GM18858 (cell line): ENCODE measurements at regions not wholly inside any gene's neighbourhood (a gene's known extent, or its start where the extent isn't known, plus 50 kb on each side); places are given as distances from the start of the nearest gene placed in this dataset.

ENCODE experiments used
- ATAC-seq: cut with Tn5 transposase; IDR thresholded peaks from one replicate; pipeline ENCODE4 v1.9.1; 2021; ENCODE audit not compliant: unreplicated experiment

DNA sequence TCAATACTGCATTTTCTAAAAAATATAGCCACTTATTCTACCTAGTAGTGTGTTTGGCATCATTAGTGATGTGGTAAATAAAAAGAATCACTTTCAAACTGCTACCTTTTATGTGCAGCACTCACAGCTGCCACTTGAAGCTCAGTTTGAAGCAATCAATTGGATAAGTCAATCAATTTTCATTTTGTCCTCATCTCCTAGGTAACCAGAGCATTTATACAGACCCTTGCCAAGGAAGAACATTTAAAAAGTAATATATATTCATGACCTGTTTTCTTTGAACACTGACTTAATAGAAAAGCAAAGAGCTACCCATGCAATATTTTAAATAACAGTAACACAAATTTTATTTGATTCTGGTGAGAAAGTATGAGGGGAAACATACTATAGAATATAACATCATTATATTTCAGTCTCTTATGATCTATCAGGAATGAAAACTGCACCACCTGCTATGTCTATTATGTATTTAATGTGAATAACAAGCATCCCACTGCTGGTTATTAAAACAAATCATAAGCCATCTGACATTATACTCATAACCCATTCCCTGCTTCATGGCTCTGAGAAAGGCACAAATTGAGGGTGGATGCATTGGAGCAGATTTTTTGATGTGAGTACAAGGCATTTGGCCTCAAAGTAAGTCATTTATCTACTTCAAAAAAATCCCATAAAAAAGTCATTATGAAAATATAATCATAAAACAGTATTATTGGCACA is 168.4 kb upstream of the C21orf91 start:
- no peak for ATAC-seq

DNA sequence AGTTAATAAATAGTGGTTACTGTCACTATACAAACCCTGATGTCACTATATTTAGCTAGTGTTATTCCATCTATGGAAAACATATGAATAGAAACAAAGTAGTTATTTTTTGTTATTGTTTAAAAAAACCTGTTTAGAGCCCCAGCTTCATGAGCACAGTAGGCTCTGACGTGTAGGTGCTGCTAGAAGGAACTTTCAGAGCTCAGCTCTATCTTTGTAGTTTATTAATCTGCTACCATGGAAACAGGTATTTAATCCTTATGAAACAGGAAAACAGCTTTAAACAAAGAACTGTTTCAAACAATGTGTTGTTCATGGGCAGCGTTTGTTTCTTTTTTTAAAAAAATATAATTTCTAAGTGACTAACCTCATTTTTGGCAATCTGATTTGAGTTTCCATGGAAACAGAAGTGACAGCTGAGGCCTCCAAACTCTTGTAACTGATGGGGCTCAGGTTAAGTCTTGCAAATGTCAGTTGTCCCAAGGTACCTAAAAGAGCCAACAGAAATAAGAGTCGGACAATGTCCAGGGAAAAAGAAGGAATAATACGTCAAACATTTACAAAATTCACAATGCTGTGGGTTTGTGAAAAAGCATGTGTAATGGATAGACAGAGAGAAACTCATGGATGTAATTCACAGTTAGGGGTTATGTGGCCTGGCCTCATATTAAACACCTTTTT is 162.0 kb upstream of the C21orf91 start:
- ATAC-seq, result no peak

DNA sequence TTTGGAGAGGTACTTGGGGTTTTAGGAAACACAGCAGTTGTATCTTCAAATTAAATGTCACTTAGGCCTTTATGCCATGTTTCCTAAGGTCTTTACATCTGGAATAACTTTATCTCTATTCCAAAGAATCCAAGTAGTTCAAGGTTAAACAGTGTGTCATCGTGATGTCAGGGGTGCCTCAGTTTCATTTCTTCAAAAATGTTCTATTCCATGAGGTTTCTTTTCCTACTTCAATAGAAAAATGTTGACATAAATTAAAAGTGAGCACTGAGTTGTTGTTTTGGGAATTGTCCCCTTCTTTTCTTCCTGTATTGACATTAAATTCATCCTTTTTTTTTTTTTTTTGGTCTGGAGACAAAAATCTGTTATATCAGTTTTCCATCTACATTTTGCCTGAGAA is 160.6 kb upstream of the C21orf91 start:
- ATAC-seq, result no peak

DNA sequence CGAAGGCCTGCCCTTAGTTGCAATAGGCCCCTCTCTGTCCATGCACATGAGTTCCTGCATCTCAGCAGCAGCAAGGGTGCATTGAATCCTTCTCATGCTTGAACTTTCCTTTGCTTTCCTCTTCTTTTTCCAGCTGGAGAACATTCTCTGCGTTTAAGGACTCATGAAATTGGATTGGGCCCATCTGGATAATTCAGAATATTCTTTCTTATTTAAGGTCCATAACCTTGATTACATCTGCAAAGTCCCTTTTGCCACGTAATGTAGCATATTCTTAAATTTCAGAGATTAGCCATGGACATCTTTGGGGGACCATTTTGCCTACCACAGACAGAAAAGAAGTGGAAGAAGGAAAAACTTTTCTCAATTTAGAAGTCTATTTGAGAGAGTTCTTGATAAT is 159.7 kb upstream of the C21orf91 start:
- no peak for ATAC-seq

DNA sequence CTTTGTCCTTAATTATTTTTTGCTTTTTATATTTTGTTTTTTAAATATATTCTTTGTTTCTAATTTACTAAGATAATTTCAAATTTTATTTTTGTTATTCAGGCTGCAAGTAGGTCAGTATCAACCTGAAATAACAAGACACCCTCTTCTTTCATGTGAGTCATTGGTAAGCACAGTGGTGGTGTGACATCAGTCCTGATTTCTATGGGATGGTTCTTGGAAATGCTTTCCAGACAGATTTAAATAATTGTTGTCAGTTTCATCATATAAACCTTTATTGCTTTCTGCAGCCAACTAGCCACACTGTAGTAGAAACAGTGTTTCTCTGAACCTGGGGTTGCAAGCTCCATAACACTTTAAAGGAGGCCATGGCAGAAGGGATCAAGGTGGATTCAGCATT is 157.5 kb upstream of the C21orf91 start:
- no peak for ATAC-seq

DNA sequence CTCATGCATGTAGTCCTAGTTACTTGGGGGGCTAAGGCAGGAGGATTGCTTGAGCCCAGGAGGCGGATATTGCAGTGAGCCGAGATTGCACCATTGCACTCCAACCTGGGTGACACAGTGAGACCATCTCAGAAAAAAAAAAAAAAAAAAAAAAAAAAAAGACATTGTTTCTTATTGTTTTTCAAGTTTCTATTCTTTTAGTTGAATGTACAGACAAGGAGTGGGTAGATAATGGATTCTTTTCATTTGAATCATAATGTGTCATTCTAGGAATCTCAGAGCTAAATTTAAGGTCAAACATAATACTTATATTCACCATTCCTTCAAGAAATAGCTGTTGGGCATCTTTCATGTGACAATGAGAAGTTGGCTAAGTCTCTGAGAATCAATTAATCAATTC is 157.0 kb upstream of the C21orf91 start:
- no peak for ATAC-seq

DNA sequence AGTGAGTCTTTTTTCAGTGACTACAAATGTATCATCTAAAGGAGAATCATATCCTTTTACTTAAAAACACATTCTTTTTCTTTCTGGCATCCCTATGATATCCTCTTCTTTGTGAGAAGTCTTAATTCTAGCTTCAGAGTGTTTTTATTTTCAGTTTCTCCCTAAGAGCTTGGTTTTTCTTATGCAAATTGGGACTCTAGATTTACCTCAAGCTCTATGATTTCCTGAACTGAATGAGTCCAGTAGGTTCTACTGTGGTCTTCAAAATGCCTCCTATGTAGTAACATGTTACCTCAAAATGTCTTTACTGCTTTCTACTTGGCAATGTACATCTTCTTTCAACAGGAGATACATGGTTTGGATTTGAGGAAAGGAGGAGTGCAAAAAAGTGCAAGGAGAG is 148.2 kb upstream of the C21orf91 start:
- no peak for ATAC-seq

DNA sequence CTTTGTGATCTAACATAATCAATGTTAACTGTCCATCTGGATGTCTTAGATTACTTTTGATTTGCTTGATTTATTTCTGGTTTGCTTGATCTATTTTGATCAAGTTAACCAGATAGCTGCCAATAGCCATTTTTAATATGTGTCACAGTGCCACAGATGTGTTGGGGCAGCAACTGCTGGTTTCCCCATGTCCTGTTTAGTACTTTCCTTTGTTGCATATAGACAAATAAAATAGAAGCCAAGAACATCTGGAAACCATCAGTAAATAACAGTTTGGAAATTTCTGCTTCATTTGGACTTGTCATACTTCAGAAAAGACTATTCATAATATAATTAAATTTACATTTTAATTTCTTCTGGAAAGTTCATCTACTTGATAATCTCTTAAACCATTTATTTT is 145.6 kb upstream of the C21orf91 start:
- ATAC-seq, result no peak

DNA sequence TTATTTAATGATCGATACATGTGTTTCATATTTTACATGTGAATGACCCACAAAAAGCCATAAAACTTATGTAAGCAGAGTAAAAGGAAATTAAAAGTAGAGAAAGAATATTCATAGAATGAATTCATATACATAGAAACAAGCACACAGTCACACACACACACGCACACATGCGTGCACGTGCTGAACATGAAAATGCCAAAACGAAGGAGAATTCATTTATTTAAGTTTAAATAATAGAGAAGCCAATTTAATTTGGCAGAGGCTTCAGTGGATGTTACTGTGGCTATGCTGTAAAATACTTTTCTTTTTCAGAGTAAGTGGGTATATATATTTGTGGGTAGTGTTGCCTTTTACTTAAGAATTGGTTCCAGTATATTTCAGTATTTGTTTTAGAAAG is 145.0 kb upstream of the C21orf91 start:
- ATAC-seq, result no peak

DNA sequence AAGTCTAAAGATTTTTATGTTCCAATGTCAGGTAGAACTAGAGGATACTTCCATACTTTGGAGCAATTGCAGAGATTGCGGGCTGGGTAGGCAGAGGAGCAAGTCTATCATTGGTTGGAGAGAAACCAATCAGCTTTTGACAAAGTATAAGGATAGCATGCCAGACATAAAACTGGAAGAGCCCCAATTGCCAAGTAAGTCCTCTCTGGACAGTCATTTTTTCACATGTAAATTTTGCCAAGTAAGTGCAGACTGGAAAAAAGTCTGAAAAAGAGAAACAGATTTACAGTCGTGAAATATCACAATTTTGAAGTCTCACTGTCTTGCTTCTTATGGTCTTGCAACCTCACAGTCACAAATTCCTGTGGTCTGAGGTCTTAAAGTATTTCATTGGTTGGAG is 131.4 kb upstream of the C21orf91 start:
- no peak for ATAC-seq

DNA sequence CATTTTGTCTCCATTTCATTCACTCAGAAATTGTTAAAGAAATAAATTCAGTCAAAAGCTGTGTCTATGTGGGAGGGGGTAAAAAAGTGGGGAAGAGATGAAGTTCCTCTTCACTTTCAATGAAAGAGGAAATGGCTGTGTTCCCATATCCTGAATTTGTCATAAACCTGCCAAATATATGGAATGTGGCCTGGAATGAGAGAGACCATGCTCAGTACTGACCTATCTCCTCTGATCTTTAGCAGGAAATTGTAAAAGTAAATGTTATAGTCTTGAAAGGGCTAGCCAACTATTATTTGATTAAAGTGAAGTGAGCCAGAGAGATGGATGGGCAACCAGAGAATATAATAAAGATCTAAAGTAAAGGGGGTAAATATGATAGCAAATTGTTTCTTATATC is 130.3 kb upstream of the C21orf91 start:
- ATAC-seq, result no peak

DNA sequence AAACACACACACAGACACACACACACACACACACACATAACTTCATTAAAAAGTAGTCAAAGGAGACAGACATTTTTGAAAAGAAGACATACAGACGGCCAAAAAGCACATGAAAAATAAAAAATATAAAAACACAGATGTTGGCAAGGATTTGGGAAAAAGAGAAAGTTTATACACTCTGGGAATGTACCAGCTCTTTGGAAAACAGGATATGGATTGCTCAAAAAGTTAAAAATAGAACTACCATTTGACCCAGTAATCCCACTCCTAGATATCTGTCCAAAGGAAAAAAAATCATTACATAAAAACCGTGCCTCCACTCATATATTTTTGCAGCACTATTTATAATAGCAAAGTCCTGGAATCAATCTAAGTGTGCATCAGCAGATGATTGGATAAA is 128.4 kb upstream of the C21orf91 start:
- ATAC-seq, result no peak

DNA sequence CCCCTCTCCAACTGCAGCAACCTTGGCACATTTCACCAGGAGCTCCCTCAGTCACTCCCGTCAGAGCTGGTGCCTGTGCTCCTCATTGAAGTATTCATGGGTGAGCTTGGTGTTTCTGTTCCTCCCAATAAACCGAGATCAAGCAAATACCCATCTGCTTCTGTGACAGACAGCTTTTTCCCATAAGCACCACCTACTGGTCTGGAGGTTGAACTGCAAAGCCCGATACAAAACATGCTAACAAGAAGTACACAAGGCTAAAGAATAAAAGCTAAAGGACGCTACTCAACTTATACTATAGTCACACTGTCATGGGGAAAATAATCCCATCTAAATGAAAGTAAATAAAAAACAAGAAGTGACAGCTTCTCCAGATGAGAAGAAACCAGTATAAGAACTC is 111.9 kb upstream of the C21orf91 start:
- ATAC-seq, result no peak

DNA sequence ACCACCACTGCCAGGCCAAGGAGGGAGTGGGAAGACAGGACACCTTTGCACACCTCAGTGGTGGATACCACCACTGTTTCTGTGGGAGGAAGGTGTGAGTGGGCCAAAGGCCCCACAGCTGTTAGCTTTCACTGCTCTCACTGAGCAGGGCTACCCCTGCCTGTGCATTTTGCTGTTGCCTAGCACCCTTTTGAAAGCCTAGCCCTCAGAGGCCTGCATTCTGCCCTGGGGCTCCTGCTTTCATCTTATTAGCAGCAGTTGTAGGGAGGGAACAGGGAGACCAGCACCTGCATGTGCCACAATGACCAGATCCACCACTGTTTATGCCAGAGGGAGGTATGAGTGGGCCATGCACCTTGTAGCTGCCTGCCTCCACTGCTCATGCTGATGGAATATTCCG is 110.9 kb upstream of the C21orf91 start:
- no peak for ATAC-seq

DNA sequence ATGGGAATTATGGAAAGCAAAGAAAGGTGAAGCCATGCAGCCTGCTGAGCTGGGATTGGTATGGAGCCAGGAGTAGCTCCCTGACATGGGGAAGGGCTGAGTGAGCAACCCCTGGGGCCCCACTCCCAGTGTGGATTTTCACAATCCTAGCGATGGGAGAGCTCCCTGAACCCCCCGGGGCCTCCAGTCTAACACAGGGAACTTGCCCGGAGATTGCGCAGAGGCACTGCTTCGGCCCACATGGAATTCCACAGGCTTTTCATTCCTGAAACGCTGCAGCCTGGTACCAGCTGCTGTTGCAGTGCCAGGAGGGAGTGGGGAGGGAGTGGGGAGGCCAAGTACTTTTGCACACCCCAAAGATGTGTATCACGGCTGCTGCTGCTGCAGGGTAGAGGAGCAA is 110.4 kb upstream of the C21orf91 start:
- ATAC-seq, result no peak

DNA sequence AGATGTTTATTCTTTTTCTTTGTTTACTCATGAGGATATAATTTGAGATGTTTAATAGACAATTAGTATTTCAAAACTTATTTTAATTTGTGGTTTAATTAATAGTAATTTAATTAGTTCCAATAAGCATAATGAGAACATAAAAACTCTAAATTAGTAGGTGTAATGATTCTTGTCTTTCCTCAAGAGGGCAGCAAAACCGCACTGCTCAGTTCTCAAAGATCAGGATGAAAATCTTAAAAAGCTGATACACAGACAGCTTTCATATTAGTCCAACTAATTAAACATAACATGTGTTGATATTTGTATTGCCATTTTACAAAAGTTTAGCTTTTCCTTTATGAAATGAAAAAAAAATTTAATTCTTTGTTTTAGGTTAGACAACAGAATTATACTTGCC is 106.7 kb upstream of the C21orf91 start:
- no peak for ATAC-seq

DNA sequence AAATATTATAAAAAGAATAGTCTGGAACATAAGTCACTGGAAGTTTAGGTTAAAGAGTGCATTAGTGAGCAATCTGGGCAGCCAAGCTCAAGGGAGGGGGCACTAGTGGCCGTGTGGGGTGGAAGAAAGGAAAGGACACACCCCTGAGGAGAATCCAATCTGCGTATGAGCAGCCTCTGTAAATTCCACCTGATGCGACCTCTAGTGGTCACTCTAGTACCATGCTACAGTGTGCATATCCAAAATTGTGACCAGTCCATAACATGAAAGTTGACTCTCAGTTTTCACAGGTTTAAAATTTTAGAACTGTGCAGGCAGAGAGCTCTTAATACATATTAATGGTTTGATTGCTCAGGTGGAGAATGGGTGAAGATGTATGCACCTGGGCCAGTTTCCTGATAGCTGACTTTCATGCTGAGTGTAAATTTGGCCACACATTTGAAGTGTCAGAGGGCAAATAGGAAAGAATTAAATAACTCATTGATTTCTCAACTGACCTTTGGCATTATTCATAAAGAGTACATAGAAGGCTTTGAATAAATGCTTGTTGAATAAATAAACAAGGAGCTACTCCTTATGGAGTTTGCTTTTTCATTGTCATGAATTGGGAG is 105.9 kb upstream of the C21orf91 start:
- peak; percentile 97 for ATAC-seq

DNA sequence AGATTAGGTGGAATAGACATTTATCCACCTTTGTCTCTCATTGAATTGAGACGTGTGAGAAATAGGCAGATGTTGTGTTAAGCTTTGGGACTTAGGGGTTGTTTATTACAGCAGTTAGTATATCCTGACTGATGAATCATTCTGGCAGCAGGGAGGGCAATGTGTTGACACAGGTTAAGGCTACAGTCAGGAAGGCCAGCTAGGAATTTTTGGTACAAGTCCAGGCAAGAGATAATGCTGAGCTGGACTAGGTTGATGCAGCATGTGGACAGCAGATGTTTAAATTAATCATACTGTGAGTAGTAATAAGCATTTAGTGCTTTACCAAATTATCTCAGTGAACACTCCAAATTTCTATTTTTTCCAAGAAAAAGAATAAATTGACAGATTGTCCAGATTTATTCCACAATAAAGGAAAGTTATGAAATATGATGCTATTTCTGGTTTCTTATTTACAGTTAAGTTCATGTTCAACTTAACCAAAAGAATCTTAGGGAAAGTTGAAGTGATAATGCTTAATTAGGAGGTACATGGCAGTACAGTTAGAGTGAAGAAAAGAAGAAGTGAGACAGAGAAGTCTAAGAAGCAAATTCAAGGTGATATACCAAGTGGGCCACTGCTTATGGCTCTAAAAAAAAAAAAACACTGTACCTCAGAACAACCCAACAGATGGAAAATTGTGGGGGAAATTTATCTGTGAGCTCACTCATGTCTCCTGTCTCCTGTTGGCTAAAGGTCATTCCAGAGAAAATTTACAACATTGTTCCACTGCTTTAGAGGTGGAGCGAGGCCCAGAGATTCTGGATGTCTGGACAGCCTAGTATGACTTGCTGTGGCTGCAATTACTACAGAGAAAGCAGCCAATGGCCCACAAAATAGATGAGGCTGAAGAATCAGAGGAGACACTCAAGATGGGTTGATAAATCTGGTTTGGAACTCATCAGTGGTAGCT is 102.7 kb upstream of the C21orf91 start:
- no peak for ATAC-seq

DNA sequence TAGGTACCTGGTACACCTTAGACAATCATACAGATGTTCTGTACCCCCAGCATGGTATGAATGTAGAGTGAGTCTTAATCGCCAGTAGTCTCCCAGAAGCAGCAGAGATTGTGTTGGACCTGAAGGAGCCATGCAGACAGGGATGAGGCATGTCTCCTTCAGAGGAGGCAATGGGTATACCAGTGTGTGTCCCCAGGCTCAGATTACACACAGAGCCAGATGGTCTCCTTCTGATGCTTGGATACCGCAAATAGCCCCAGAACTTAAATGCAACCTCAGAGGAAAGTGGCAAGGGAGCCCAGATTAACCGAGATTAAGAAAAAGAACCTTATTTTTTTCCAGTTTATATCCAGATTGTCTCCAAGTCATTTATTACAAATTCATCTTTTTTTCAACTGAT is 96.8 kb upstream of the C21orf91 start:
- ATAC-seq, result no peak

DNA sequence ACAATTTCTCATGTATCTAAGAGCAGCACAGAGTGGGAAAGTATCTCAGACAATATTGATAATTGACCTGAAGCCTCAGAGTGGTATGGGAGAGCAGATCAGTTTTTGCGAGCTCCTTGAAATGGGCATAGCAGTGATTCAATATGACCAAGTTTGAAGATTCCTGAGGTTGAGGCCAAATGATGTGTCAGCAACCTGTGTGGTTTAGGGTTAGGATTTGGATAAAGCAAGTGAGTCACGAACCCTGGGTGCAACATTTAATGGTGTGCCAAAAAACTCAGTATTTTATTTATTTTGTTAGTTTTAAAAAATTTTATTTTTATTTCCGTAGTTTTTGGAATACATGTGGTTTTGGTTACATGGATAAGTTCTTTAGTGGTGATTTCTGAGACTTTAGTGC is 92.5 kb upstream of the C21orf91 start:
- ATAC-seq, result no peak

DNA sequence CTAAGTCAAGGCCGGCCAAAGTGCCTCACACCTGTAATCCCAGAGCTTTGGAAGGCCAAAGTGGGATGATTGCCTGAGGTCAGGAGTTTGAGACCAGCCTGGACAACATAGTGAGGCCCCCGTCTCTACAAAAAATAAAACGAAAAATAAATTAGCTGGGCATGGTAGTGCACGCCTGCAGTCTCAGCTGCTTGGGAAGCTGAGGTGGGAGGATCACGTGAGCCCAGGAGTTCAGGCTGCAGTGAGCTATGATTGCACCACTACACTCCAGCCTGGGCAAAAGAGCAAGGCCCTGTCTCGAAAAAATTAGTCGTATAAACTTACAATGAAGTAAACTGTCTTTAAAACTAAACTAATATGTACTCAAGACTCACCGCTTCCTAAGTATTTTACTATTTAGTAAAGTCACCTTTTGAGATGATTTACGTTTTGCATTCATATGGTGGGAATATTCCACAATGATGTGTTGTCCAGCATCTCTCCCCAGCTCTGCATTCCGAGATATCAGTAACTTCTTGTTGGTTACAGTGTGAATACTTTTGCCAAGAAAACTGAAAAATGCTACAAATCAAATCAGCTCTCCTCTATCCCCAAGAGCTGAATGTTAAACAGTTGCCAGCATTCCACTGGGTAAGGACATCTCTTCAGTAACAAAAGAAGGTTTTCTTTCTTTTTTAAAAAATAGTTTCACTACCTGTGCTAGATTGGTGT is 84.9 kb upstream of the C21orf91 start:
- ATAC-seq, result no peak
